ENCODE measurements at regions not wholly inside any gene's neighbourhood (a gene's known extent, or its start where the extent isn't known, plus 50 kb on each side); places are given as distances from the start of the nearest gene placed in this dataset.

DNA sequence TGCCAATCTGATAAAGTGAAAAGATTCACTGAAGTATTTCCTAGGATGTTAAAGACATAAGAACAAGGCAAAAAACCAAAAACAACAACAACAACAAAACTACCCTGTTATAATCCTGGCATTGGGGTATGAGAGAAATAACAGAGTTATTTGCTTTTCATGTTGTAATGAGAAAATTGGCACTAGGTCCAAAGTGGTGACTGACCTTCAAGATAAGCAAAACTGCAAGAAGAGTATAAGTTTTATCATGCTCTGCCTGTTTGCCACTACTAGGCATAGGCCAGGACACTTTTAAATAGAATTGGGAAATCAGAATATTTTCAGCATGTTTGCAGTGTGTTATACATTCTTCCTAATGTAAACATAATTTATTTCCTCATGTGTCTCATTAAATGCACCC, 140.1 kb upstream of the CPM start:
- TF ChIP-seq, protein P1, sequence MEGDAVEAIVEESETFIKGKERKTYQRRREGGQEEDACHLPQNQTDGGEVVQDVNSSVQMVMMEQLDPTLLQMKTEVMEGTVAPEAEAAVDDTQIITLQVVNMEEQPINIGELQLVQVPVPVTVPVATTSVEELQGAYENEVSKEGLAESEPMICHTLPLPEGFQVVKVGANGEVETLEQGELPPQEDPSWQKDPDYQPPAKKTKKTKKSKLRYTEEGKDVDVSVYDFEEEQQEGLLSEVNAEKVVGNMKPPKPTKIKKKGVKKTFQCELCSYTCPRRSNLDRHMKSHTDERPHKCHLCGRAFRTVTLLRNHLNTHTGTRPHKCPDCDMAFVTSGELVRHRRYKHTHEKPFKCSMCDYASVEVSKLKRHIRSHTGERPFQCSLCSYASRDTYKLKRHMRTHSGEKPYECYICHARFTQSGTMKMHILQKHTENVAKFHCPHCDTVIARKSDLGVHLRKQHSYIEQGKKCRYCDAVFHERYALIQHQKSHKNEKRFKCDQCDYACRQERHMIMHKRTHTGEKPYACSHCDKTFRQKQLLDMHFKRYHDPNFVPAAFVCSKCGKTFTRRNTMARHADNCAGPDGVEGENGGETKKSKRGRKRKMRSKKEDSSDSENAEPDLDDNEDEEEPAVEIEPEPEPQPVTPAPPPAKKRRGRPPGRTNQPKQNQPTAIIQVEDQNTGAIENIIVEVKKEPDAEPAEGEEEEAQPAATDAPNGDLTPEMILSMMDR (IDR thresholded peaks at IDR 0.05; ENCODE audit: low read depth, low read length): no peak
- H3K9me3 ChIP-seq (ENCODE audit: control insufficient read depth, insufficient read depth, low read length): no peaks in the 10 kb centered on the region
- ChIA-PET POLR2A (no interaction called here), CTCF (no interaction called here)
- H3K27me3 ChIP-seq (ENCODE audit: control insufficient read depth, insufficient read depth, low read length): no peaks in the 10 kb centered on the region
- no peak for DNase-seq (ENCODE audit: low read depth, low spot score)
- H3K27ac ChIP-seq (ENCODE audit: low read depth, low read length): no peak overlapping the region
- no peak overlapping the region for H3K4me3 ChIP-seq (ENCODE audit: low read depth, low read length)

DNA sequence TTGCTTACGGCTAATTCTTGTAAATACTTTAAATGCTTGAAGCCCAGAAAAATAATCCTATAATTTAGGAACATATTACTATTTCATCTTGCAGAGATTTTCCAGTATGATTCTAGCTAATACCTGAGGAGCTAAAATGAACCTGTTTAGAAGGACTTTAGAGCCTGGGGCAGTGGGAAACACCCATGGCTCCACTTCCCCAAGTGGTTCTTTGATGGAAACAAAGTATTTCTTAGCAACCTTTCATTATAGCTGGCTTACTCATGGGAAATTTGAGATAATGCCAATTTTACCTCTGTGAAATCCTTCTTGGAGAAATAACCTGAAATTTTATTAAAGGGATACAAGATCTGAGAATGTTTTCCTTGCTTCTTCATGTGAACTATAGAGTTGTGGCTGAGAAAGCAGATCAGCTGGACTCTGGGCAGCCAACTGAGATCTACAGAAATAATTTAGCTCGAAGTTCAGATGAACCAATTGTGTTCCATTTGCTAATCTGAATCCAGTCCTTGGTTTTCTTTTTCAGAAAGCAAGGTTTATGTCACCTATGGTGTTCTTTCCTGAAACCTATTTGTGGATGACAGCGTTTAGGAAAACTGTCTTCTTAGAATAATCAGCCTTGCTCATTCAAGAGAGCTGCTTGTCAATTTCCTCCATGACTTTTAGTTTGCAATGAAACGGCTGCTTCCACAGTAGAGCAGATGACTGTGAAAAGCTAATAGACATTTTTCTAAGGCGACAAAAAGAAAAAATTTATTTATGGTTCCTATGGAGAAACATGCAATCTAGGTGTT, 141.8 kb upstream of the CPM start:
- peaks cover 2% of the 10 kb centered on the region for H3K27me3 ChIP-seq (ENCODE audit: control insufficient read depth, insufficient read depth, low read length)
- CTCF ChIA-PET: no interaction called here

DNA sequence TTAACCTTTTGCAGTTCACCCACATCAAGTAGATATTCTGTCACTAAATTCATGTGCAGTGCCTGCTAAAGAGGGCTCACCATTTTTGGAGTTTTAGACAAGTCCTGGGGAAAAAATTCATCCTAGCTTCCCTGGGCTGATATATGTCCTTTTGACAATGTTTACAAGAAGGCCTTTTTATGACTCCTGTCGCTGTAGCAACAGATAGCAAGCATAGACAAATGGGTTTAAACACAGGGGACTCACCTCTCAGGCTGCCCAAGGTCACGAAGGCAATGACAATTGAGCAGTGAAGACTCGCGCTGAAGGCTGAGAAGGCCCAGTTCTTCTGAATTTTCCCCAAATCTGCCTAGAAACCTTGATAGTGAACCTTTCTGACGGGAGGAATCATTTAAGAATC, 150.7 kb upstream of the CPM start:
- CTCF ChIA-PET: interaction anchor here (1.2 kb wide), 1 partner anchor 12 kb away, joined by 3 read pairs; no protein-coding TSS in a partner anchor
- no peak overlapping the region for H3K4me3 ChIP-seq (ENCODE audit: low read depth, low read length)
- H3K9me3 ChIP-seq (ENCODE audit: control insufficient read depth, insufficient read depth, low read length): no peaks in the 10 kb centered on the region
- no peak overlapping the region for H3K27ac ChIP-seq (ENCODE audit: low read depth, low read length)
- POLR2A ChIA-PET: no interaction called here
- peaks cover 5% of the 10 kb centered on the region for H3K27me3 ChIP-seq (ENCODE audit: control insufficient read depth, insufficient read depth, low read length)
- TF ChIP-seq, protein P1 (IDR thresholded peaks at IDR 0.05; ENCODE audit: low read depth, low read length): no peak
- DNase-seq (ENCODE audit: low read depth, low spot score): no peak

More for the DNA sequence above, 141.8 kb upstream of the CPM start:
- POLR2A ChIA-PET: no interaction called here
- Histone ChIP-seq H3K9me3 (ENCODE audit: control insufficient read depth, insufficient read depth, low read length) (no peaks in the 10 kb centered on the region), H3K27ac (ENCODE audit: low read depth, low read length) (no peak overlapping the region), H3K4me3 (ENCODE audit: low read depth, low read length) (no peak overlapping the region)
- DNase-seq (ENCODE audit: low read depth, low spot score): no peak
- TF ChIP-seq, protein P1 (IDR thresholded peaks at IDR 0.05; ENCODE audit: low read depth, low read length): no peak

DNA sequence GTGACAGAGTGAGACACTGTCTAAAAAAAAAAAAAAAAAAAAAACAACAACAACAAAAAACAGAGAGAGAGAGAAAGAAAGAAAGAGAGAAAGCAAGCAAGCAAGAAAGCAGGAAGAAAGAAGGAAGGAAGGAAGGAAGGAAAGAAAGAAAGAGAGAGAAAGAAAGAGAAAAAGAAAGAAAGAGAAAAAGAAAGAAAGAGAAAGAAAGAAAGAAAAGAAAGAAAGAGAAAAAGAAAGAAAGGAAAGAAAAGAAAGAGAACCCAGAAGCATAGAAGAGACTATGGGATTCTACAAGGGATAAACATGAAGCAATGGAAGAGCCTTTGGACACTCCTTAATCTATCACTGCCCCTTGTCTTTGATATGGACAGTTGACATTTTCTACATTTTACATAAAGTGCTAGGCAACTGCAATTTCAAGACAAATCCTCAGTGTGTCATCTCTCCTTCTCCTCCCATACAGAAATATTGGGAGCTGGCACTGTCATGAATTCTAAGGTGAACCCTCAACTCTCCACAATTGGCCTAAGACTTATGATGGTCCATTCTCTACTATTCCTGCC, 151.9 kb upstream of the CPM start:
- TF ChIP-seq, protein P1 (IDR thresholded peaks at IDR 0.05; ENCODE audit: low read depth, low read length): no peak
- CTCF ChIA-PET: interaction anchor here (0.6 kb wide), 1 partner anchor 971 kb away, joined by 5 read pairs; no protein-coding TSS in a partner anchor
- POLR2A ChIA-PET: no interaction called here

DNA sequence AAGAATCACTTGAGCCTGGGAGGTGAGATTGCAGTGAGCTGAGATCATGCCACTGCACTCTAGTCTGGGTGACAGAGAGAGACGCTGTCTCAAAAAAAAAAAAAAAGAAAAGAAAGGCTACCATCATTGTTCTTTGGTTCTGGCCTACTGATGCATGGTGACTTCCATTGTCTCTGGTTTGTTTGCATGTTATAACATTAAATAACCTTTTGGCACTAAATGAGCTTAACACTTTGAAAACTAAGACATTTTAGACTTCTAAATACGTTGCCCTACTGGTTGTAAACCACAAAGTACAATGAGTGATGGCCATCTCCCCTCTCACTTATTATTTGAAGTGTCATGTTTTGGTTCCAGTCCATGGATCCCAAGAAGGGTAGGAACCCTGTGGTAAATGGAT, 152.9 kb upstream of the CPM start:
- TF ChIP-seq, protein P1 (IDR thresholded peaks at IDR 0.05; ENCODE audit: low read depth, low read length): no peak
- Histone ChIP-seq H3K27ac (ENCODE audit: low read depth, low read length) (no peak overlapping the region), H3K9me3 (ENCODE audit: control insufficient read depth, insufficient read depth, low read length) (no peaks in the 10 kb centered on the region), H3K27me3 (ENCODE audit: control insufficient read depth, insufficient read depth, low read length) (peaks cover 2% of the 10 kb centered on the region), H3K4me3 (ENCODE audit: low read depth, low read length) (no peak overlapping the region)
- ChIA-PET CTCF (interaction anchor here (0.6 kb wide), 1 partner anchor 14 kb away, joined by 3 read pairs; no protein-coding TSS in a partner anchor), POLR2A (no interaction called here)
- DNase-seq (ENCODE audit: low read depth, low spot score): no peak

More for the DNA sequence above, 151.9 kb upstream of the CPM start:
- H3K9me3 ChIP-seq (ENCODE audit: control insufficient read depth, insufficient read depth, low read length): no peaks in the 10 kb centered on the region
- no peak for DNase-seq (ENCODE audit: low read depth, low spot score)
- H3K27ac ChIP-seq (ENCODE audit: low read depth, low read length): no peak overlapping the region
- no peak overlapping the region for H3K4me3 ChIP-seq (ENCODE audit: low read depth, low read length)
- H3K27me3 ChIP-seq (ENCODE audit: control insufficient read depth, insufficient read depth, low read length): peaks cover 2% of the 10 kb centered on the region

Data from AG04450 (cell line).